ENCODE measurements at regions not wholly inside any gene's neighbourhood (a gene's known extent, or its start where the extent isn't known, plus 50 kb on each side); places are given as distances from the start of the nearest gene placed in this dataset.

DNA sequence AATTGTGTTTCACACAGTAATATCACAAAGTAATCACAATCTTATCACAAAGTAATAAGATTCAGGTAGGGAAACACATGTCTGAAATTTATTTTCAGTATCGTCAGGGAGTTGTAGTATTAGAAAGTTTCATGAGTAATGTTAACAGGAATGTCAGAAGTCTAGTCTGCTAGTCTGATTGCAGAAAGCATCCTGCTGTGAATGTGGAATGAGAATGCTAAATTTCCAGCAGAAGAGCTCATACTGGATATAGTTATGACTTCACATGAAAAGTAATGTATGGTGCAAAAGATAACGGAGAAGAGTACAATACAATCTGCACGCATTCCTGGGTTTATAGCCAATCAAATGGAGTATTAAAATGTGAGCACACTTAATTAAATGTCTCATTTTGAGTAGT lies 494.7 kb upstream of the SETBP1 start:
- intact Hi-C loops (cut with DNase I, micrococcal nuclease) = no loop called here
- Histone ChIP-seq H3K4me3 (no peak overlapping the region), H3K9me3 (no peaks in the 10 kb centered on the region), H3K36me3 (ENCODE audit: low read depth) (no peaks in the 10 kb centered on the region), H3K4me1 (ENCODE audit: low read depth) (no peaks in the 10 kb centered on the region)
- TF ChIP-seq, protein P1, sequence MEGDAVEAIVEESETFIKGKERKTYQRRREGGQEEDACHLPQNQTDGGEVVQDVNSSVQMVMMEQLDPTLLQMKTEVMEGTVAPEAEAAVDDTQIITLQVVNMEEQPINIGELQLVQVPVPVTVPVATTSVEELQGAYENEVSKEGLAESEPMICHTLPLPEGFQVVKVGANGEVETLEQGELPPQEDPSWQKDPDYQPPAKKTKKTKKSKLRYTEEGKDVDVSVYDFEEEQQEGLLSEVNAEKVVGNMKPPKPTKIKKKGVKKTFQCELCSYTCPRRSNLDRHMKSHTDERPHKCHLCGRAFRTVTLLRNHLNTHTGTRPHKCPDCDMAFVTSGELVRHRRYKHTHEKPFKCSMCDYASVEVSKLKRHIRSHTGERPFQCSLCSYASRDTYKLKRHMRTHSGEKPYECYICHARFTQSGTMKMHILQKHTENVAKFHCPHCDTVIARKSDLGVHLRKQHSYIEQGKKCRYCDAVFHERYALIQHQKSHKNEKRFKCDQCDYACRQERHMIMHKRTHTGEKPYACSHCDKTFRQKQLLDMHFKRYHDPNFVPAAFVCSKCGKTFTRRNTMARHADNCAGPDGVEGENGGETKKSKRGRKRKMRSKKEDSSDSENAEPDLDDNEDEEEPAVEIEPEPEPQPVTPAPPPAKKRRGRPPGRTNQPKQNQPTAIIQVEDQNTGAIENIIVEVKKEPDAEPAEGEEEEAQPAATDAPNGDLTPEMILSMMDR (IDR thresholded peaks at IDR 0.05) = no peak
- ATAC-seq (no peak), DNase-seq (no peak)

DNA sequence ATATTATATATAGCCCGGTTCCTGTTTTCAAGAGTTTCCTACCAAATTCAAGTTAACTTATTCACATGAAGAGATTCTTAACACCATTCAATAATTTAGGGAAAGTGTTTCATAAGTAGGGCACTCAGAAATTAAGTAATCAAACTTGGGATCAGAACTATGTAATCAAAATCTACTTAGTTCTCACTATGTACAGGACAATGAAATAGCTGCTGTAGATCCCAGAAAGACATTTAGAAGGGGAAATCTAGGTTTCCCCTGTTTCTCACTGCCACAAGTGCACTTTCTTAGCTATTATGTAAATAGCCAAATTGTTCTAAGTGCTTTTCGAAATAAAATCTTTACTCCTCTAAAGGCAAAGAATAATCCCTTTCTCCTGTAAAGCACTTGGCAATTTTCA lies 493.6 kb upstream of the SETBP1 start:
- DNase-seq (no peak), ATAC-seq (no peak)
- intact Hi-C loops (cut with DNase I, micrococcal nuclease) = no loop called here
- TF ChIP-seq, protein P1 (IDR thresholded peaks at IDR 0.05) = no peak
- Histone ChIP-seq H3K36me3 (ENCODE audit: low read depth) (no peaks in the 10 kb centered on the region), H3K9me3 (no peaks in the 10 kb centered on the region), H3K4me1 (ENCODE audit: low read depth) (no peaks in the 10 kb centered on the region), H3K4me3 (no peak overlapping the region)

DNA sequence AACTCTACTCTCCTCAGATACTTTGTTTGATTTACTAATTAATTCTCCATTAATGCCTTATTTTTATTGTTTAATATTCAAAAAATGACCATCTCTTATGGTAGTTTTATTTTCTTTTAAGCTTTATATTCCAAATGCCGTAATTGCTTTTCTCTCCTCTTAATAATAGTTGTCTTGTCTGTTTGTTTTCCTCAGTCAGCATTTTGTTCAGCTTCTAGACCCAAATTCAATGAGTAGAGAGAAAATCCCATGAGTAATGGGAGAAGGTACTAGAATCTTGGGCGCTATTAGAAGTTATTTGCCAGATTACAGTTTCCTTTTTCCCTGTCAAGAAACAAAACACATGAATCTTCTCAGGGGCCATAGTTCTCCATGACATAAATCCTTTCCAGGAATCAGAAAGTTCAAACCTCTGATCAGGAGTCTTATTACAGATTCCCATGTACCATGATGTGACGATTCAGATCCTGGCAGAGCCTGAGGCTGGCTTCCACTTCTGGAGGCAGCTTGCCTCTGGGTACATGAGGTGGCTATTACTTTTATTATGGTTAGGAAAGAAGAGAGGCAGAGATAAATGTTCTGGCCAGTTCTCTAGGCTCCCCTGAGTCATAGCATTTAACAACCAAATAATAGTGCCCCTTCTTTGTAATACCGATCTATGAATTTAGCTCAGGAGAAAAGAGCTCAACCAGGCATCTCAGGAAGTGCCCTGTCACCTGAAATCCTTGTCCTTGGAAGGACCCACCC lies 485.1 kb upstream of the SETBP1 start:
- TF ChIP-seq, protein P1 (IDR thresholded peaks at IDR 0.05) = no peak
- no peak overlapping the region for H3K4me3 ChIP-seq
- no peak for DNase-seq
- intact Hi-C loops (cut with DNase I, micrococcal nuclease) = no loop called here
- no peaks in the 10 kb centered on the region for H3K9me3 ChIP-seq
- ATAC-seq = no peak
- no peaks in the 10 kb centered on the region for H3K36me3 ChIP-seq (ENCODE audit: low read depth)
- peaks cover 9% of the 10 kb centered on the region for H3K4me1 ChIP-seq (ENCODE audit: low read depth)

DNA sequence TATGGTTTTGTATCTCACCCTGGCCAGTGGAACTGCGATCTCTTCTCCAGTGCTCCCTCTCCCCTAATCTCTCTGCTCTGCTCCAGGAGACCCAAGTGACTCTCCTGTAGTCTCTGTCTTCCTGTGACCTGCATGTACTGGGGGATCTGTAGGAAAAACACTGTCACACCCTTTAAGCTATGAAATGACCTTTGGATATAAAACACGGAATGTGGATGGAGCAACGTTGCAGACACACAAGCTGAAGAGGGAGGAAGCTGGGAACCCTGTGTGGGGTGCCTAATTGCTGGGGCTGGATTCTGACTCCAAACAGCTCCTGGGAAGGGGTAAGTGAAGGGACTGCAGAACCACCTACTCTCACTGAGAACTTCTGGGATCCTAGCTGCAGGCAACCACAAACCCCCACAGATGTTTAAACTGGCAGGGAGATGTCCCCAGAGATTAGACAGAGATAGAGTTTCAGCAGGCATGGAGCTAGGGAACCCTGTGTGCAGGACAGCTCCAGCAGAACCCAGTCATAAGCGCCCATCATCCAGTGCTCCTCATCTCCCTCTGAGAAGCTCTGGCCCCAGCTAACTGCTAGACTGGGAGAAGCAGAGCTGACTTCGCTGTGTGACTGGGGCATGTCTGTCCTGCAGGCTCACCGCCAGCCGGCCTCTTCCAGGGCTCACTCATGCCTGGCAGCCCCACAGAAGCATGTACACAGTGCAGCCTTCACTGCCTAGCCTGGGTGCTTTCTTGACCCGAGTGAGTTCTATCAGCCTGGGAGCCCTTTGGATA lies 482.7 kb upstream of the SETBP1 start:
- DNase-seq = no peak
- H3K9me3 ChIP-seq = no peaks in the 10 kb centered on the region
- H3K4me3 ChIP-seq = no peak overlapping the region
- intact Hi-C loops (cut with DNase I, micrococcal nuclease) = no loop called here
- TF ChIP-seq, protein P1 (IDR thresholded peaks at IDR 0.05) = no peak
- peak; percentile 31 for ATAC-seq
- H3K4me1 ChIP-seq (ENCODE audit: low read depth) = peaks cover 9% of the 10 kb centered on the region
- no peaks in the 10 kb centered on the region for H3K36me3 ChIP-seq (ENCODE audit: low read depth)

DNA sequence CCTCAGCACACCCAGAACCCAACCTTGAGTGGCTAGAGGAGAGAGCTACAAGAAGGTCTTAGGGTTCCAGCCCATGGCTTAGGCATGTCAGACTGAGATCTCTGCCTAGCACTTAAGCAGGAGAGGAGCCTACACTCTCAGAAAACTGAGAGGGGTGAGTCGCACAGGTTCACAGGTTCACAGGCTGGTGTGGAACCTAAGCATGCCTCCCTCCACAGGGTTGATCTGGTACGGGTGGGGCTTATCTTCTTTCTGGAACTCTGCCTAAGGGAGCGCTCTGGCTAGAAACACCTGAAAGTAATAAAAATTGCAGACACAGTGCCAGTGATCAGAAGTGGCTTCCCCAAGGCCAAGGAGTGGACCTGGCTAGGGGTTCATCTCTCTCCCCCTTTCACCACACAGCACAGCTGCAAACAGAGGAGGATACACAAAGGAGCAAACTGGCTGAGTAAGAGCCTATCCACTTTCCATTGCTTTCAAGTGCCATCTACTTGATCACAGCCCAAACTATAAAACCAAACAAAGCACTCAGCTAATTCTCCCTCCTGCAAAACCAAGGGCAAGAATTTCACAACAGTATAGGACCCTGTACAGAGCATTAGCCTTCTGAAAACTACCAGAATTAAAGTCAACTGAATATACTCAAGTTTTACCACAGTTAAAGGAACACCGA lies 481.9 kb upstream of the SETBP1 start:
- intact Hi-C loops (cut with DNase I, micrococcal nuclease) = no loop called here
- Histone ChIP-seq H3K36me3 (ENCODE audit: low read depth) (no peaks in the 10 kb centered on the region), H3K4me1 (ENCODE audit: low read depth) (peaks cover 9% of the 10 kb centered on the region), H3K4me3 (no peak overlapping the region), H3K9me3 (no peaks in the 10 kb centered on the region)
- TF ChIP-seq, protein P1 (IDR thresholded peaks at IDR 0.05) = no peak
- DNase-seq = peak in 2 of 3 donors; percentile 9 to 29
- ATAC-seq = peak; percentile 67
